Smooth muscle cell (in vitro differentiated cells): ENCODE measurements at regions not wholly inside any gene's neighbourhood (a gene's known extent, or its start where the extent isn't known, plus 50 kb on each side); places are given as distances from the start of the nearest gene placed in this dataset.

Experiments
- DNase-seq: peaks from one replicate; lab custom pipeline; 2025; ENCODE audit not compliant: unreplicated experiment; lab: John Stamatoyannopoulos, UW
- H2AFZ ChIP-seq: fragments of 200-600 bp; sonication (generic); 2 replicates; pipeline ENCODE4 v1.6.0; 2016; ENCODE audit warnings: antibody characterized with exemption, low read depth, mild to moderate bottlenecking
- H3F3A ChIP-seq: fragments of 200-600 bp; sonication (generic); 2 replicates; pipeline ENCODE4 v1.6.0; 2017; ENCODE audit warnings: antibody characterized with exemption, low read depth
- H3K27ac ChIP-seq: fragments of 200-600 bp; sonication (generic); 2 replicates; pipeline ENCODE4 v1.5.1; 2016; ENCODE audit warnings: low read depth, mild to moderate bottlenecking
- H3K27me3 ChIP-seq: fragments of 200-600 bp; sonication (generic); 2 replicates; pipeline ENCODE4 v1.6.1; 2016; ENCODE audit warnings: low read depth, mild to moderate bottlenecking
- H3K36me3 ChIP-seq: fragments of 200-600 bp; sonication (generic); 2 replicates; pipeline ENCODE4 v1.5.1; 2016; ENCODE audit warnings: low read depth
- H3K4me1 ChIP-seq: fragments of 200-600 bp; sonication (generic); 2 replicates; pipeline ENCODE4 v1.5.1; 2016; ENCODE audit warnings: low read depth
- H3K4me2 ChIP-seq: fragments of 200-600 bp; sonication (generic); 2 replicates; pipeline ENCODE4 v1.6.0; 2016; ENCODE audit warnings: mild to moderate bottlenecking
- H3K4me3 ChIP-seq: fragments of 200-600 bp; sonication (generic); 2 replicates; pipeline ENCODE4 v1.5.1; 2016; ENCODE audit warnings: mild to moderate bottlenecking
- H3K79me2 ChIP-seq: fragments of 200-600 bp; sonication (generic); 2 replicates; pipeline ENCODE4 v1.6.0; 2016; ENCODE audit warnings: low read depth, mild to moderate bottlenecking
- H3K9ac ChIP-seq: fragments of 200-600 bp; sonication (generic); 2 replicates; pipeline ENCODE4 v1.6.0; 2016; ENCODE audit warnings: low read depth
- H3K9me3 ChIP-seq: fragments of 200-600 bp; sonication (generic); replicated peaks from 2 replicates; pipeline ENCODE4 v1.5.1; 2016; ENCODE audit warnings: low read depth
- H4K20me1 ChIP-seq: fragments of 200-600 bp; sonication (generic); 2 replicates; pipeline ENCODE4 v1.6.0; 2016; ENCODE audit warnings: low read depth
- CTCF ChIP-seq: fragments of 200-600 bp; sonication (generic); IDR thresholded peaks from 2 replicates; pipeline ENCODE4 v1.5.1; 2017; ENCODE audit warnings: borderline replicate concordance, mild to moderate bottlenecking, antibody characterized with exemption; ENCODE audit not compliant: insufficient read depth, poor library complexity, severe bottlenecking
- WGBS: methylation state at CpG from one replicate; pipeline ENCODE4 v1.1.7; 2016; ENCODE audit warnings: low lambda C conversion rate; 5-methylcytosine and 5-hydroxymethylcytosine counted together

GRCh38 chr5:22947921-22948320, 94.8 kb upstream of the CDH12 start:
- no peaks in the 10 kb centered on the region for H3K4me1 ChIP-seq
- no peaks in the 10 kb centered on the region for H3F3A ChIP-seq
- H3K27ac ChIP-seq, result no peak overlapping the region
- no peaks in the 10 kb centered on the region for H3K9me3 ChIP-seq
- no peaks in the 10 kb centered on the region for H3K27me3 ChIP-seq
- H2AFZ ChIP-seq, result no peak overlapping the region
- no peak overlapping the region for H3K9ac ChIP-seq
- H3K4me2 ChIP-seq, result no peak overlapping the region
- no peak for DNase-seq
- no peaks in the 10 kb centered on the region for H3K36me3 ChIP-seq
- 94% methylated on average over 1 of the region's 1 CpG for WGBS
- no peak for TF ChIP-seq CTCF
- no peaks in the 10 kb centered on the region for H3K79me2 ChIP-seq
- H3K4me3 ChIP-seq, result no peak overlapping the region
- H4K20me1 ChIP-seq, result no peaks in the 10 kb centered on the region

GRCh38 chr5:22938362-22938761, 85.2 kb upstream of the CDH12 start:
- Histone ChIP-seq H3K4me2 (no peak overlapping the region), H3F3A (no peaks in the 10 kb centered on the region), H3K36me3 (no peaks in the 10 kb centered on the region), H4K20me1 (no peaks in the 10 kb centered on the region), H3K4me1 (no peaks in the 10 kb centered on the region), H3K4me3 (no peak overlapping the region), H3K9ac (no peak overlapping the region), H3K9me3 (no peaks in the 10 kb centered on the region), H3K27ac (no peak overlapping the region), H3K79me2 (no peaks in the 10 kb centered on the region), H3K27me3 (no peaks in the 10 kb centered on the region), H2AFZ (no peak overlapping the region)
- 75% methylated on average over 4 of the region's 4 CpGs for WGBS
- no peak for TF ChIP-seq CTCF
- no peak for DNase-seq

- peak overlapping the region; percentile 94 for H2AFZ ChIP-seq
- DNase-seq, result no peak
- H3K36me3 ChIP-seq, result no peaks in the 10 kb centered on the region
- H3K9ac ChIP-seq, result no peak overlapping the region
- H3K4me2 ChIP-seq, result peak overlapping the region; percentile 54
- H3K27me3 ChIP-seq, result no peaks in the 10 kb centered on the region
- 19% methylated on average over 1 of the region's 1 CpG for WGBS
- no peaks in the 10 kb centered on the region for H3K79me2 ChIP-seq
- H4K20me1 ChIP-seq, result no peaks in the 10 kb centered on the region
- no peak overlapping the region for H3K4me3 ChIP-seq
- no peak for TF ChIP-seq CTCF
- no peaks in the 10 kb centered on the region for H3K9me3 ChIP-seq
- no peaks in the 10 kb centered on the region for H3F3A ChIP-seq
- peak overlapping the region; percentile 54 for H3K27ac ChIP-seq
- H3K4me1 ChIP-seq, result peaks cover 20% of the 10 kb centered on the region
These were observed 75.8 kb upstream of the CDH12 start for GRCh38 chr5:22928821-22929482.

- 31% methylated on average over 1 of the region's 1 CpG for WGBS
- Histone ChIP-seq H4K20me1 (no peaks in the 10 kb centered on the region), H3F3A (no peaks in the 10 kb centered on the region)
These were observed 73.4 kb upstream of the CDH12 start for GRCh38 chr5:22926574-22926973.

More at GRCh38 chr5:22926574-22926973, 73.4 kb upstream of the CDH12 start:
- H3K4me2 ChIP-seq, result peak overlapping the region; percentile 28
- H2AFZ ChIP-seq, result peak overlapping the region; percentile 35
- DNase-seq, result no peak
- H3K9ac ChIP-seq, result no peak overlapping the region
- peak overlapping the region; percentile 1 for H3K27ac ChIP-seq
- no peaks in the 10 kb centered on the region for H3K36me3 ChIP-seq
- H3K9me3 ChIP-seq, result no peaks in the 10 kb centered on the region
- no peak overlapping the region for H3K4me3 ChIP-seq
- H3K27me3 ChIP-seq, result no peaks in the 10 kb centered on the region
- TF ChIP-seq CTCF, result no peak
- peaks cover 20% of the 10 kb centered on the region for H3K4me1 ChIP-seq
- H3K79me2 ChIP-seq, result no peaks in the 10 kb centered on the region
